GF-D8 (cell line): ENCODE measurements at regions not wholly inside any gene's neighbourhood (a gene's known extent, or its start where the extent isn't known, plus 50 kb on each side); places are given as distances from the start of the nearest gene placed in this dataset.

Experiments used
- DNase-seq: peaks from one replicate; lab custom pipeline; 2025; lab: John Stamatoyannopoulos, UW

GRCh38 chr2:207449642-207450165 is 80.1 kb upstream of the CREB1 start:
- no peak for DNase-seq

GRCh38 chr2:207450186-207450585 is 79.6 kb upstream of the CREB1 start:
- DNase-seq: no peak

GRCh38 chr2:207458582-207458981 is 71.2 kb upstream of the CREB1 start:
- DNase-seq: no peak

DNA sequence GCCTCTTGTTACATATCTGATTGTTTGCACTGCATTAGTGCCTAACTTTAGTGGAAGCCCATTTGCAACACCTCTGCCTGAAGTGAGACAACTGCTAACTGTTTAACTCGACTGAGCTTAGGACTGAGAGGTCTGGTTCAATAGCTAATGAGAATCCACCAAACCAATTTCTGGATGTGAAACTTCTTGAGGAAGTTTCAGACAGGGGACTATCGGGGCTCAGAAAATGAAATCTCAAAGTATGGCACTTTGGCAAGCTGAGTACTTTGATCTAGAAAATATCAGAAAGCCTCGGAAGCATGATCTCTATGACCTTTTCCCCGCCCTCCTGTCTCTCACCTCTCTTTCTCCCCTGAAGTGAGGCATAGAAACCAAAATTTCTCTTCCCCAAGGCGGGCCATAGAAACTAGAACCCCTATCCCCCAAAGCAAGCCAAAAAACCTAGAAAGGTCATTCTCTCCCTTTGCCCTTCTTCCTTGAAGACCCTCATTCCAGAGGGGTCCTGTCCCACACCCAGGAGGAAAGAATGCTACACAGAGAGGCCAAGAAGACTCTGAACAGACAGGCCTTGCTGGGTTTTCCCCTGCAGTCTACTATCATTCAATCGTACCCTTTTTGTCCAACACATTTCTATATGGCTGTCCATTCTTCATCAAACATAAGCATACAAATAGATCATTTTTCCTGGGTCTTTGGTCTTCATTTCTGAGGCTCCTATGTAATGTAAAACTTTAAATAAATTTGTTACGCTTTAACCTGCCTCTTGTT is 69.6 kb upstream of the CREB1 start:
- no peak for DNase-seq

GRCh38 chr2:207463433-207463832 is 66.3 kb upstream of the CREB1 start:
- DNase-seq: no peak

DNA sequence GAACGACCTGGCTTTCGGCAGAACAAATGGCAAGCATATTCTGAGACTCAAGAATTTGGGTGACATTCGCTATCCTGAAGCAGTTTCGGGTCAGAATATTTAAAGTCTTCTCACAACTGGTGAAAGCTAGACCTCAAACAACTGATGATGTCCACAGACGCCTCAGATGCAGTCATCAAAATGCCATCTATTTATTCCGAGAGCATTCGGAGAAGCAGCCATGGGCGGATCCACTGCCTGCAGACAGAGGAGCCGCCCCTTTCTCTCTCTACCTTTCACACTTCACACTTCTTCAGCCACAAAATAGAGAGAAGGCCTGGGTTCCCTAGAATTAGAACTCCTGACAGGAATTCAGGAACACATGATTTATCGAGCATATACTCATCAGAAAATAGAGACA is 65.8 kb upstream of the CREB1 start:
- DNase-seq: no peak

DNA sequence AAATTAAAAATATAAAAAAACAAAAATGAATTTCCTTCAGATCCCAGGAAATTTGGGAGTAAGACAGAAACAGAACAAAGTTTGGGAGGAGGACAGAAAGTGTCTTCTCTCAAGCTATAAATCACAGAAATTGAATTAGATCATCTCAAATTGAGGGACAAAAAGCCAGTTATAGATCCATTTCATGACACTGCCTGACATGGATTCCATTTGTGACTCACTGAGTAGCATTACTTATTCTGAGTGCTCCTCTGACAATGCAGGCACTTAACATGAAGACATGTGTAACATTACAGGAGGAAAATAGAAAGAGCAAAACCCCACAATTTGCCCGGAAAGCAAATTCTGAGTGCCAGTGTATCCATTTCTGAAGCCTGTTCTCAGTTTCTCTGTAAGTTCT is 63.9 kb upstream of the CREB1 start:
- DNase-seq: no peak

GRCh38 chr2:207467716-207468347 is 61.9 kb upstream of the CREB1 start:
- no peak for DNase-seq

- DNase-seq: no peak
These were observed 61.3 kb upstream of the CREB1 start for GRCh38 chr2:207468488-207468887.

DNA sequence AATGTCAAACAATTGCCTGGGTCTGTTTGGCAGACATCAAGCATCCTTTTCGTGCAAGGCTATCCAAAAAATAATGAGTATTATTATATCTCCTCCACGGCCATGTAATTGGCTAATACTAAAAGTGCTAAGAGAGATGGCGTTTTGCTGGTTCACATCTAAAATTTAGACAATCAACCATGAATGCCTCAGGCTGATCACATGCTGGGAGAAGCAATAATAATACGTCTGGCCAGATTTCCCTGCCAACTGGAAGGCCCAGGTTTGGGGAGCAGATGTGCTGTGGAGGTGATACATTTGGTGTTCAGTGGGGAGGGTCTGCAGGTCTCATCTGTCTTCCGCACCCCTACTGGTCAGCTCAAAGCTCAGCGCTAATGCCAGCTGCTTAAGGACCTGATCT is 60.3 kb upstream of the CREB1 start:
- no peak for DNase-seq

GRCh38 chr2:207469943-207470729 is 59.6 kb upstream of the CREB1 start:
- DNase-seq: no peak

GRCh38 chr2:207471261-207471660 is 58.5 kb upstream of the CREB1 start:
- no peak for DNase-seq

DNA sequence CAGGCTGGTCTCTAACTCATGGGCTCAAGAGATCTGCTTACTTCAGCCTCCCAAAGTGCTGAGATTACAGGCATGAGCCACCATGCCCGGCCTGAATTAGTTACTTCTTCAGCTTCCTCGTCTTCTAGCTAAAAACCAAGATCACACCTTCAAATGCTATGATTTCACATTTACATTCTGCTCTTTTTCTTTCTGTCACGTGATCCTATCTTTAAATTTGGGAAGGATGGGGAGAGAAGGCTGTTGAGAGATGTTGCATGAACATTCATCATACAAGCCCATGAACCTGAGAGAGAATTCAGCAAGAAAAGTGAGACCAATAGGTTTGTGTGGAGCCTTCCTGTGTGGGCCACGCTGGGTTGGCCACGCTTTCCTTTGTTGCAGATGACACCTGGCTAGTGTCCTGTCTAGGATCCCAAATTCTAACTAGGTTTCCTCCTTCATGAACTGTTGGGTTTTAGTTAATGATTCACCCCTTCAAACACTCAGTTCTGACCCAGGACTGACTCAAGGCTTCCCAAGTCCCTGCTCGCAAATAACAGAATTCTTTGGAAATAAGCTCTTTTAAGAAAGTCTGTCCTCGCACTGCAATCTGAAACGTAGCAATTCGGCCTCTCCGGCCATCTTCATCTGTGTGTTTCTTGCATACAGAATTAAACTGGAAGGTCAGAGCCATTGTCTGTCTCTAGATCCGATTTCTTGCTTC is 57.3 kb upstream of the CREB1 start:
- DNase-seq: no peak

DNA sequence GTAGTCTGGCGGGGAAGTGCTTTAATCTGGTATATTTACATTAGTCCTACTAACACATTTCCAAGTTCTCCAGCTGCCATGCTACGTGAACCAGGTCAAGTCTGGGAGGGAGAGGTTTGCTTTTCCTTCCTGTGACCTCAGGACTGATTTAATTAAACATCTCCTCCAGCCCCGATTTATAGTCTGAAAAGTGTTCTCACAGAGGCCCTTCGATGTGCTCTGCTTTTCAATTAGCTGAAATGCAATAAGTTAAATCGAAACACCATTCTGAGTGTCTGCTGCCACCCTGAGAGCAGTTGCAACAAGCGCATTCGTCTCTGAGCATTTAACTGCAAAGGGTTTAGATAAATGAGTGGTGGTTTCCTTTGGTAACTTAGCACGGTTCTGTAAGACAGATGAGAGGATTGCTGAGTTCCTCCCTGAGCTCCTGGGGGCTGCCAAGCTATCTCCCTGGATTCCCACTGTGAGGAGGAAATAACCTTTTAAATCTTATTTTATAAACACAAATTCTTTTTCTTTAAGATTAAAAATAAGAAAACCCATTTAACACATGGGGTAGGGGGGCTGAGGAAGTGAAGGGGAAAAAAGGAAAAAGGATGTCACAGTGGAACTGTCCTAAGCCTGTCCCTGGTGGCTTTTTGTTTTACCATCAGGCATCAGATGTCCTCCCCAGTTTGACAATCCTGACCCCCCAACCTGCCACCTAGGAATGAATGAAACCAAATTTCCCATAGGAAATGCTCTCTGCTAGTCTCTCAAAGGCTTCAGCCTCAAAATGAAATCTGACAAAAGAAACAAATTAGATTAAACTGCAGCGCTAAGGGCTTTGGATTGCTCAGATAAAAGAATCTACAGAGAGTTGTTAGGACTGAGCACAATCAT is 56.5 kb upstream of the CREB1 start:
- DNase-seq: no peak

DNA sequence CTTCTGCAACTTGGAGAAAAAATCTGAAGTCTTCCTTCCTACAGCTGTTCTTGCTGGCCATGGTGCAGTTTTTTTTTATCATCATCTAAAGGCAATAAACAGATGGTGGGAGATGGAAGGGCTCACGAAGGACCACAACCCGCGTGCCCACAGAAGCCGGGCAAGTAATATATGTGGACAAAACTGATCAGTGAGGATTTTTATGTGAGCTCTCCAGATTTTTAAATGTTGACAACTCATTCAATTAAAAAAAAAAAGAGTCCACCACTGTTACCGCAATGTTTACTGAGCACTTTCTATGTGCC is 55.9 kb upstream of the CREB1 start:
- DNase-seq: no peak

DNA sequence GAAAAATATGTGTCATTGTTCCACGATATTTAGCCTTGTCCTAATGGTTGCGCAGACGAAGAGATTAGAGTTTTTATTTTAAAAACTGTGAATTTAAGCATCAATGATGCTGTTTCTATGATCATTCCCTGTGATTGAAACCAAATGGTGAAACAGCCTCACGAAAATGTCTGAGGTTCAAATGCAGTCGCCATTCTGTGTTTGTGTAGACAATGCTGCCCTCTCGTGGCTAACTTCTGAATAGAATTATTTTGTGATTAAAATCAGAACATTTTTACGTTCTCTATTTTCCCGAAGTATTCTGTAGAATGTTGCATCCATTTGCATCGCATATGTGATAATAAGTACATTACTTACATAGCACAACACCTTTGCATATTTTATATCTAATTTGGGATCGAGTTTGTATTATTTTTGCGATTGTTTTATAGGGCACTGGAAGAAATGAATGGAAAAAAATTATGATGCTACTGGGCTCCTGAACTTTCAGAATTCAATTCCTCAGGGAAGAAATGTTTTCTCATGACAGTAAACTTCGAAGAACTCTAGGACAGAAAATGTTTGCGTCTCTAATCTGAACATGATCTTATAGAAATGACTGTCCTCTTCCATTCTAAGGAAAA is 54.8 kb upstream of the CREB1 start:
- no peak for DNase-seq

DNA sequence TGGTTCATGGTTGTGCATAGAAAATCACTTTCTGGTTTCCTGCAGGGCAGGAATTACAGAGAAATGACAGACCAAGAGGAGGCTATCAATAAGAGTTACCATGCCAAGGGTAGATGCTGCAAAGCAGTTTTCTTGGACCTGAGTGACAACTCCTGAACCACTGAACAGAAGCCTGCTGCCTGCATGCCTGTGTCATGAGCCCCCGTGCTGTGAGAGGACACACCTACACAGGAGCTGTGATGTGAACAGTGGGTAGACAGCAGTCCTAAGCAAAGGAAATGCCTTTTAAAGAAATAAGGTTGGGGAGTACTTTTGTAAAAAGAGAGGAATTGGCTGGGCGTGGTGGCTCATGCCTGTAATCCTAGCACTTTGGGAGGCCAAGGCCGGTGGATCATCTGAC is 54.2 kb upstream of the CREB1 start:
- no peak for DNase-seq

- DNase-seq: no peak
These were observed 51.9 kb upstream of the CREB1 start for GRCh38 chr2:207477896-207478295.

DNA sequence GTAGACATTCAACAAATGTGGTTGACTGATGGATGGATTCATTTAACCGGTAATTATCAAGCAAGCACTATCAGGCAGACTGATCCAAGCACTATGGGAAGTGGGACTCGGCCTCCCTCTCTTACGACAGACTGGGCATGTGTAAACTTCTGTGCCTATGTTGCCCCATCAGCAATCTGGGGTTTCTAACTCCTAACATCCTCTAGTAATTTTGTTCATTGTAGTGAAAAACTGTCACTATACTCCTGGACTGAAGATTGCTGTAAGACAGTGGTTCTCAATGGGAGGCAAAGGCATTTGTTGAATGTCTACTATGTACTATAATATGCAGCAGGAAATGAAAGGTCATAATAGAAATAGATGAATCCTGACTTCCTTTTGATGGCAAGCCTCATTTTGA is 51.2 kb upstream of the CREB1 start:
- DNase-seq: no peak

- DNase-seq: no peak
These were observed 50.5 kb upstream of the CREB1 start for GRCh38 chr2:207479198-207479785.
